ENCODE measurements at regions not wholly inside any gene's neighbourhood (a gene's known extent, or its start where the extent isn't known, plus 50 kb on each side); places are given as distances from the start of the nearest gene placed in this dataset.

GRCh38 chr16:85317704-85318103 lies 205.4 kb upstream of the CIBAR2 start:
- TF ChIP-seq CTCF (IDR thresholded peaks at IDR 0.05) (no peak), POLR2A (IDR thresholded peaks at IDR 0.05) (no peak)

Data from uterus (tissue), 2 donors.